H1 (cell line): ENCODE measurements at regions not wholly inside any gene's neighbourhood (a gene's known extent, or its start where the extent isn't known, plus 50 kb on each side); places are given as distances from the start of the nearest gene placed in this dataset.

Experiments used
- RFX5 ChIP-seq: IDR thresholded peaks from 2 replicates; pipeline ENCODE4 v1.6.1; 2011; ENCODE audit warnings: low read depth, low read length, improper control_type of control experiment, borderline replicate concordance

GRCh38 chr12:59345406-59345805 is 250.4 kb upstream of the SLC16A7 start (continued):
- no peak for TF ChIP-seq RFX5
